MM.1S (cell line): ENCODE measurements at regions not wholly inside any gene's neighbourhood (a gene's known extent, or its start where the extent isn't known, plus 50 kb on each side); places are given as distances from the start of the nearest gene placed in this dataset.

Experiments
- DNase-seq: peaks from one replicate; pipeline ENCODE4 v3.0.0-alpha.2; 2015
- H2AFZ ChIP-seq: fragments of 300-600 bp; sonication (generic); 2 replicates; pipeline ENCODE4 v1.6.0; 2016; ENCODE audit warnings: antibody characterized with exemption, low read length
- H3F3A ChIP-seq: fragments of 300-600 bp; sonication (generic); 2 replicates; pipeline ENCODE4 v1.6.1; 2016; ENCODE audit warnings: mild to moderate bottlenecking, antibody characterized with exemption, low read length, moderate library complexity, mixed read lengths; ENCODE audit not compliant: insufficient read depth
- H3K27ac ChIP-seq: fragments of 300-600 bp; sonication (generic); 2 replicates; pipeline ENCODE4 v1.5.1; 2016; ENCODE audit warnings: mild to moderate bottlenecking, low read length
- H3K27me3 ChIP-seq: fragments of 300-600 bp; sonication (generic); replicated peaks from 2 replicates; pipeline ENCODE4 v1.6.0; 2016; ENCODE audit warnings: low read length; ENCODE audit not compliant: insufficient read depth
- H3K36me3 ChIP-seq: fragments of 300-600 bp; sonication (generic); replicated peaks from 2 replicates; pipeline ENCODE4 v1.6.1; 2016; ENCODE audit warnings: mild to moderate bottlenecking, low read length, mixed read lengths; ENCODE audit not compliant: insufficient read depth
- H3K4me1 ChIP-seq: fragments of 300-600 bp; sonication (generic); 2 replicates; pipeline ENCODE4 v1.6.1; 2016; ENCODE audit warnings: low read length, mixed read lengths
- H3K4me2 ChIP-seq: fragments of 300-600 bp; sonication (generic); 2 replicates; pipeline ENCODE4 v1.6.0; 2016; ENCODE audit warnings: low read depth, low read length
- H3K4me3 ChIP-seq: fragments of 300-600 bp; sonication (generic); 2 replicates; pipeline ENCODE4 v1.5.1; 2016; ENCODE audit warnings: low read length, mixed read lengths
- H3K79me2 ChIP-seq: fragments of 300-600 bp; sonication (generic); 2 replicates; pipeline ENCODE4 v1.6.1; 2016; ENCODE audit warnings: mixed run types, low read length, mixed read lengths
- H3K9ac ChIP-seq: fragments of 300-600 bp; sonication (generic); 2 replicates; pipeline ENCODE4 v1.6.1; 2016; ENCODE audit warnings: low read length, mixed read lengths
- H3K9me2 ChIP-seq: fragments of 300-600 bp; sonication (generic); replicated peaks from 2 replicates; pipeline ENCODE4 v1.6.1; 2016; ENCODE audit warnings: mild to moderate bottlenecking, low read length, mixed read lengths; ENCODE audit not compliant: insufficient read depth
- H3K9me3 ChIP-seq: fragments of 300-600 bp; sonication (generic); replicated peaks from 2 replicates; pipeline ENCODE4 v1.6.1; 2016; ENCODE audit warnings: mild to moderate bottlenecking, low read length, mixed read lengths; ENCODE audit not compliant: insufficient read depth
- H4K20me1 ChIP-seq: fragments of 300-600 bp; sonication (generic); 2 replicates; pipeline ENCODE4 v1.6.1; 2016; ENCODE audit warnings: mild to moderate bottlenecking, low read length, moderate library complexity, mixed read lengths; ENCODE audit not compliant: insufficient read depth
- CTCF ChIP-seq: fragments of 300-600 bp; sonication (generic); IDR thresholded peaks from 2 replicates; pipeline ENCODE4 v1.5.1; 2016; ENCODE audit warnings: antibody characterized with exemption, low read length, mixed read lengths
- EZH2 ChIP-seq: fragments of 300-600 bp; sonication (generic); optimal IDR thresholded peaks from 2 replicates; pipeline ENCODE3; 2017; ENCODE audit warnings: low read depth, mild to moderate bottlenecking, antibody characterized with exemption, low read length, mixed read lengths
- EZH2phosphoT487 ChIP-seq: fragments of 300-600 bp; sonication (generic); IDR thresholded peaks from 2 replicates; pipeline ENCODE4 v1.6.1; 2018; ENCODE audit warnings: antibody characterized with exemption, low read length

- Histone ChIP-seq H3K9ac (no peak overlapping the region), H3K4me2 (no peak overlapping the region), H3K4me1 (no peaks in the 10 kb centered on the region), H3K4me3 (no peak overlapping the region), H2AFZ (no peak overlapping the region), H3K27ac (no peak overlapping the region), H3K9me2 (no peaks in the 10 kb centered on the region), H4K20me1 (no peaks in the 10 kb centered on the region), H3F3A (no peaks in the 10 kb centered on the region), H3K36me3 (no peaks in the 10 kb centered on the region), H3K9me3 (no peaks in the 10 kb centered on the region), H3K27me3 (no peaks in the 10 kb centered on the region), H3K79me2 (no peaks in the 10 kb centered on the region)
- DNase-seq: no peak
- TF ChIP-seq CTCF (no peak), EZH2phosphoT487 (no peak), EZH2 (no peak)
These were observed 1769.0 kb upstream of the NUDT12 start for GRCh38 chr5:105331558-105331957.

GRCh38 chr5:105330185-105330584, 1767.6 kb upstream of the NUDT12 start:
- no peak overlapping the region for H2AFZ ChIP-seq
- H3K79me2 ChIP-seq: no peaks in the 10 kb centered on the region
- no peak overlapping the region for H3K4me2 ChIP-seq
- no peaks in the 10 kb centered on the region for H3K27me3 ChIP-seq
- TF ChIP-seq EZH2phosphoT487 (no peak), CTCF (no peak), EZH2 (no peak)
- no peaks in the 10 kb centered on the region for H4K20me1 ChIP-seq
- H3K9me2 ChIP-seq: no peaks in the 10 kb centered on the region
- no peaks in the 10 kb centered on the region for H3F3A ChIP-seq
- no peak overlapping the region for H3K9ac ChIP-seq
- no peak for DNase-seq
- no peaks in the 10 kb centered on the region for H3K9me3 ChIP-seq
- H3K36me3 ChIP-seq: no peaks in the 10 kb centered on the region
- no peak overlapping the region for H3K4me3 ChIP-seq
- no peaks in the 10 kb centered on the region for H3K4me1 ChIP-seq
- no peak overlapping the region for H3K27ac ChIP-seq

GRCh38 chr5:105304859-105305258, 1742.3 kb upstream of the NUDT12 start:
- H4K20me1 ChIP-seq: no peaks in the 10 kb centered on the region
- H3K79me2 ChIP-seq: no peaks in the 10 kb centered on the region
- no peaks in the 10 kb centered on the region for H3K27me3 ChIP-seq
- no peaks in the 10 kb centered on the region for H3K4me1 ChIP-seq
- no peak for DNase-seq
- TF ChIP-seq EZH2phosphoT487 (no peak), EZH2 (no peak), CTCF (no peak)
- H3K9me3 ChIP-seq: no peaks in the 10 kb centered on the region
- no peak overlapping the region for H2AFZ ChIP-seq
- H3K4me3 ChIP-seq: no peak overlapping the region
- H3K9me2 ChIP-seq: no peaks in the 10 kb centered on the region
- H3K9ac ChIP-seq: no peak overlapping the region
- H3K36me3 ChIP-seq: no peaks in the 10 kb centered on the region
- no peaks in the 10 kb centered on the region for H3F3A ChIP-seq
- H3K27ac ChIP-seq: no peak overlapping the region
- H3K4me2 ChIP-seq: no peak overlapping the region

- Histone ChIP-seq H3K79me2 (no peaks in the 10 kb centered on the region), H3K9me2 (no peaks in the 10 kb centered on the region), H3K27me3 (no peaks in the 10 kb centered on the region), H3K4me3 (no peak overlapping the region), H4K20me1 (no peaks in the 10 kb centered on the region), H3K4me2 (no peak overlapping the region), H2AFZ (no peak overlapping the region), H3K27ac (no peak overlapping the region), H3F3A (no peaks in the 10 kb centered on the region), H3K4me1 (no peaks in the 10 kb centered on the region), H3K9me3 (no peaks in the 10 kb centered on the region), H3K9ac (no peak overlapping the region), H3K36me3 (no peaks in the 10 kb centered on the region)
- DNase-seq: no peak
- no peak for TF ChIP-seq EZH2
- TF ChIP-seq EZH2phosphoT487: no peak
- TF ChIP-seq CTCF: no peak
These were observed 1726.4 kb upstream of the NUDT12 start for GRCh38 chr5:105288946-105289345.
